Skeletal muscle tissue (tissue), 3 donors: ENCODE measurements at regions not wholly inside any gene's neighbourhood (a gene's known extent, or its start where the extent isn't known, plus 50 kb on each side); places are given as distances from the start of the nearest gene placed in this dataset.

Experiments
- H3K27ac ChIP-seq: one replicate; pipeline ENCODE4 v1.7.0; 2013; ENCODE audit warnings: mild to moderate bottlenecking, low read depth, low read length, inconsistent platforms
- H3K27me3 ChIP-seq, 3 donors: one replicate each; pipeline ENCODE4 v1.7.0; 2013; ENCODE audit warnings: low read length in 3 of 3; ENCODE audit not compliant: control insufficient read depth in 3 of 3, insufficient read depth in 3 of 3
- H3K36me3 ChIP-seq, 3 donors: one replicate each; pipeline ENCODE4 v1.7.0; 2013; ENCODE audit warnings: low read length in 3 of 3; ENCODE audit not compliant: control insufficient read depth in 3 of 3, insufficient read depth in 3 of 3
- H3K4me1 ChIP-seq, 3 donors: one replicate each; pipeline ENCODE4 v1.7.0; 2013; ENCODE audit warnings: low read length in 3 of 3, mild to moderate bottlenecking in 3 of 3; ENCODE audit not compliant: control insufficient read depth in 3 of 3, insufficient read depth in 3 of 3
- H3K4me3 ChIP-seq, 3 donors: one replicate each; pipeline ENCODE4 v1.7.0; 2013; ENCODE audit warnings: low read length in 3 of 3
- H3K9ac ChIP-seq, 3 donors: one replicate each; pipeline ENCODE4 v1.7.0; 2013; ENCODE audit warnings: low read length in 3 of 3, mild to moderate bottlenecking in 3 of 3, moderate library complexity in 2 of 3, low read depth in 1 of 3
- H3K9me3 ChIP-seq, 3 donors: one replicate each; pipeline ENCODE4 v1.7.0; 2013; ENCODE audit warnings: low read length in 3 of 3; ENCODE audit not compliant: control insufficient read depth in 3 of 3
- donor health status: Osteomylitis.

DNA sequence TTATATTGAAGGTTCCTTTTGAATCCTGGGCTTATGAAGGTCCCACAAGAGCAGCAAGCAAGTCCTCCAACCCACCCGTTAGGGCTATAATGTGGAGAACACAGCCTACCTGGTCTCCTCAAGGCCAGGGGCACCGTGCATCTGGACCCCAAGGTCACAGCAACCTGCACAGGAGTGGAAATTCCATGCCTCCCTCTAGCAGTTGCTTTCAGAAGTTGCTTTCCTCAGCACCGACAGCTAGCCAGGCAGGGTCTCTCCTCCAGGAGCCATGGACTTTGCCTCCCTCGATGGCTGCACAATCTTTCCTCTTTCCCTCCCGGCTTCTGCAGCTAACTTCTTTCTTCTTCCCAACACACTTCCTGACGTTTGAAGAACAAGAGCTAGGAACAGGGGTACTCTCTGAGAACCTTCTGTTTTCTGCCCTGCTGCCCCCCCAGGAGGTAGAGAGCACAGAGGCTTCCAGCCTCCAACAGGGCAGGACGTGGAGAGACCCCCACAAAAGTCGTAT, 149.8 kb downstream of the PTPN20 start:
- Histone ChIP-seq H3K36me3 (no peaks in the 10 kb centered on the region), H3K4me1 (peaks cover 6 to 28% (median 19%) of the 10 kb centered on the region in 3 donors), H3K27ac (no peak overlapping the region), H3K9ac (no peak overlapping the region), H3K4me3 (no peak overlapping the region), H3K27me3 (no peaks in the 10 kb centered on the region), H3K9me3 (no peaks in the 10 kb centered on the region)

DNA sequence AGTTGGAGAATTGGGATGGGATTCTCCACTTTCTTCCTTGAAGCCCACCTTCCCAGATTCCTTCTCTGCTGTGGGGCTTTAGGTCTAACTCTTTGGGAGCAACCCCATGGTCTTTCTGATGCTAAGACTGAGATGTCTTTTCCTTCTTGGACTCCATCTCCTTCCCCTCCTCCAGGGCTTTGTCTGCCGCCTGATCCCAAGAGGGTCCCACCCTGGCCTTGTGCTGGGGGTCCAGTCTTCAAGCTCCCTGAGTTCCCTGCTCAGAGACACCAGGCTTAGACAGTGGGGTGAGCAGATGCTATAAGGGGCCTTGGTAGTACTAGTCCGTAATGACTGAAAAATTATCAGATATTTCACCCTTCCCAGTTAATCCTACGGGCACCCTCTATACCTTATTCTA, 150.5 kb downstream of the PTPN20 start:
- Histone ChIP-seq H3K36me3 (no peaks in the 10 kb centered on the region), H3K27ac (no peak overlapping the region), H3K9ac (no peak overlapping the region), H3K9me3 (no peaks in the 10 kb centered on the region), H3K4me3 (no peak overlapping the region), H3K27me3 (no peaks in the 10 kb centered on the region), H3K4me1 (peaks cover 6 to 28% (median 19%) of the 10 kb centered on the region in 3 donors)

DNA sequence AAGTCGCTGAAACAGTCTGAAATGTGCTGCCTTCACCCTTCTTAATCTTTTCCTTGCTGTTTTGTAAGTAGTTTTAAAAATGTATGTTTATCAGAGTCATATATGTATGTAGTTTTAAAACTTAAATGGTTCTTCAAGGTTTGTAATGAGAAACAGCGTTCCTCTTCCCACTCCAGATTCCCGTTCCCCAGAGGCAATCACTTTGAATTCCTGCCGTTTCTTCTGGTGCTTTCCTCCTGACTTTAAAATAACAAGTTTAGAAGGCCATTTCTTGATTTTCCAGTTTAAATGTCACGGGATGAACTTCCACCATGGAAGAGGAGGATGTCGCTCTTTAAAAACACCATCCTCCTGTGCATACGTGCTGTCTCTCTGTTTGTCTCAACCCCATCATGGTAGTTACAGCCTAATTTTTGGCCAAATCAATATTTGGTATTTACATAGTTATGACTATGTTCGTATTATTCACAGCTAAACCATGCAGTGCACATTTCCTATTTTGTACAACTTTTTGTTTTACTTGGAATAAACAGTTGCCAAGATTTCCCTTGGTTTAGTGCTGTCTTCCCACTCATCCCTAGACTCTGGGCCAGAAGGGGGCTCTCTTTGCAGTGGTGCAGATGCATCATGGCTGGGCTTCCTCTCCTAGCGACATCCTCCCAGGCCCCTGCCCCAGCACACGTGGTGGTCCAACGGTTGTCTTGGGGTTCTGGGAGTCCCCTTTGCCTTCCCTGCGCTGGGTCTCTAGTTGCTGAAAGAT, 151.4 kb downstream of the PTPN20 start:
- Histone ChIP-seq H3K27me3 (no peaks in the 10 kb centered on the region), H3K4me1 (peaks cover 6 to 28% (median 19%) of the 10 kb centered on the region in 3 donors), H3K27ac (no peak overlapping the region), H3K4me3 (no peak overlapping the region), H3K36me3 (no peaks in the 10 kb centered on the region), H3K9ac (no peak overlapping the region), H3K9me3 (no peaks in the 10 kb centered on the region)

GRCh38 chr10:47063858-47064257, 152.6 kb downstream of the PTPN20 start:
- Histone ChIP-seq H3K9me3 (no peaks in the 10 kb centered on the region), H3K4me3 (no peak overlapping the region), H3K27ac (no peak overlapping the region)

DNA sequence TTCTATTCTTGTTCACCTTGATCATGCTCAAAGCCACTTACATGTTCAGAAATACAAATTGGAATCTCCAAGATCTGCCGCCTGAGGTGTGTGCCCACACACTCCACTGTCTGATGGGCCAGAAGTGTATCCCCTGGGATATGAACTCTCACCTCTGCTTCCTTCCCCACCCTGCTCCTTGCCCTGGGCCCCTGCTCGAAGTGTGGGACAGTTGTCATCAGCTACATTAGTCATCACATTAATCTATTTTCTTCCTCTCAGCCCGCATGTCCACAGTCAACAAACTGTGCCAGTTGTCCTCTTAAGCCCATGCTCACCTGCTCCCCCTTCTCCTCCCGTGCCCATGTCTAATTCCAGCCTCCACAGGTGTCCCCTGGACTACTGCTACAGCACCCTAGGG, 154.7 kb downstream of the PTPN20 start:
- no peaks in the 10 kb centered on the region for H3K27me3 ChIP-seq
- no peaks in the 10 kb centered on the region for H3K9me3 ChIP-seq
- peaks cover 0 to 7% (median 5%) of the 10 kb centered on the region in 3 donors for H3K4me1 ChIP-seq
- no peak overlapping the region for H3K4me3 ChIP-seq
- H3K9ac ChIP-seq = no peak overlapping the region
- no peak overlapping the region for H3K27ac ChIP-seq
- H3K36me3 ChIP-seq = no peaks in the 10 kb centered on the region

More at GRCh38 chr10:47063858-47064257, 152.6 kb downstream of the PTPN20 start:
- no peaks in the 10 kb centered on the region for H3K27me3 ChIP-seq
- peaks cover 5 to 21% (median 16%) of the 10 kb centered on the region in 3 donors for H3K4me1 ChIP-seq
- H3K36me3 ChIP-seq = no peaks in the 10 kb centered on the region
- no peak overlapping the region for H3K9ac ChIP-seq

DNA sequence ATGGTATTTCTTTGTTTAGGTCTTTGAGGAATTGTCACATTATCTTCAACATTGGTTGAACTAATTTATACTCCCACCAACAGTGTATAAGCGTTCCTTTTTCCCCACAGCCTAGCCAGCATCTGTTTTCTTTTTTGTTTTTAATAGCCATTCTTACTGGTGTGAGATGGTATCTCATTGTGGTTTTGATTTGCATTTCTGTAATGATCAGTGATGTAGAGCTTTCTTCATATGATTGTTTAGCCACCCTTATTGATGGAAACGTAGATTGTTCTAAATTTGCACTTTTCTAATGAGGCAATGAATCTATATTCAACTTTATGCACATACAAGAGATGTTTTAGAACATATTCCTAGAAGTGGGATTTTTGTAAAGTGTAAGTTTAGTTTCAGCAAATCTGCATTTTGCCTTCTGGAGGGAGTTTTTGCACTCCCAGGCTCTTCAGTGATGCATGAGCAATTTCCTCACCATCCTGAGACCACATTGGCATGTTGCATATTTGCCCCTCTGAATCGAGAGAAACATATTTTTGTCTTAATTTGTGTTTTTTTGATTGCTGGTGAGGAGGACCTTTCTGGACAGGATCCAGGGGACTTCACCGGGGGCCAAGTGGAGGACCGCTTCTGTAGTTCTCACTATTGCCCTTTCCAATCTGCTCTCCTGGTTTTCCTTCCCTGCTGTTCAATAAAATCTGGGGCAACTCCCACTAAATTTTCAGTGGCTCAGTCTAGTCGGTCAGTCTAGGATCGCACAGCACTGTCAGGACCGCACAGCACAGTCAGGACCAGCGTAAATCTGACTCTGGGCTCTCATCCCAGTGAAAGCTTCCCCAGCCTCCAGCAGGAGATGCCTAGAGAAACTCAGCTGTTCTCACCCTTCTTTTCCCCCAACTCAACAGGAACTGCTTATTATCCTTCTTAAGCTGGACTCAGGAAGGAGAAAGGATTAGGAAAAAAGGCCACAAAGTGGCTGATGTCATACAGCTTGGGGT, 157.0 kb downstream of the PTPN20 start:
- H3K9me3 ChIP-seq = no peaks in the 10 kb centered on the region
- no peak overlapping the region for H3K9ac ChIP-seq
- H3K4me1 ChIP-seq = peaks cover 0 to 4% (median 3%) of the 10 kb centered on the region in 3 donors
- peaks cover 0 to 2% (median 0%) of the 10 kb centered on the region in 3 donors for H3K27me3 ChIP-seq
- no peak overlapping the region for H3K27ac ChIP-seq
- no peaks in the 10 kb centered on the region for H3K36me3 ChIP-seq
- no peak overlapping the region for H3K4me3 ChIP-seq

- no peak overlapping the region for H3K27ac ChIP-seq
- H3K36me3 ChIP-seq = no peaks in the 10 kb centered on the region
- peaks cover 0 to 2% (median 0%) of the 10 kb centered on the region in 3 donors for H3K27me3 ChIP-seq
- no peak overlapping the region for H3K9ac ChIP-seq
- H3K4me3 ChIP-seq = no peak overlapping the region
- no peaks in the 10 kb centered on the region for H3K4me1 ChIP-seq
- no peaks in the 10 kb centered on the region for H3K9me3 ChIP-seq
Observed at GRCh38 chr10:47070541-47070940, 159.3 kb downstream of the PTPN20 start.

DNA sequence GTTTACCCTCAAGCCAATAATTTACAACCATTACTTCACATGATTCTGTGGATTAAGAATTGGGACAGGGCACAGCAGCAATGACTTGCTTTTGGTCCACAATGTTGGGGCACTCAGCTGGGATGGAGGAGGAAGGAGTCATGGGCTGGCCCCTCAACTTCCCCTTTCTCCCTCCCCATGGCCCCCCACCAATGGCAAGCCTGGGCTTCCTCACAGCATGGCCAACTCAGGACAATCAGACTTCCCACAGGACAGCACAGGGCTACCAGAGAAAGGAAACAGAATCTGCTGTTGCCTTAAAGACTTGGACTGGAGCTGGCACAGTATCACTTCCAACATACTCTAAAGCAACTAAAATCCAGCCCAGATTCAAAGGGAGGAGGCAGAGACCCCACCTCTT, 160.7 kb downstream of the PTPN20 start:
- Histone ChIP-seq H3K9me3 (no peaks in the 10 kb centered on the region), H3K4me1 (no peaks in the 10 kb centered on the region), H3K9ac (no peak overlapping the region), H3K4me3 (no peak overlapping the region), H3K36me3 (no peaks in the 10 kb centered on the region), H3K27ac (no peak overlapping the region), H3K27me3 (peaks cover 0 to 2% (median 0%) of the 10 kb centered on the region in 3 donors)

DNA sequence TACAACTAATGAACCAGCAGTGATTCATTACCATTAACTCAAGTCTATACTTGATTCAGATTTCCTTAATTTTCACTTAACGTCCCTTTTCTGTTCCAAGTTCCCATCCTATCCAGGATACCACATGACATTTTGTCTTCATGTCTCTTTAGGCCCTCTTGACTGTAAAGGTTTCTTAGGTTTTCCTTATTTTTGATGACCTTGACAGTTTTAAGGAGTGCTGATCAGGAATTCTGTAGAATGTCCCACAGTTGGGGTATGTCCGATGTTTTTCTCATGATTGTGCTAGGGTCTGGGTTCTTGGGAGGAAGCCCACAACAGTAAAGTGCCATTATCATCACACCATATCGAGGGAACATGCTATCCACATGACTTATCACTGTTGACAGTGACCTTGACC, 162.7 kb downstream of the PTPN20 start:
- no peak overlapping the region for H3K27ac ChIP-seq
- H3K36me3 ChIP-seq = no peaks in the 10 kb centered on the region
- no peaks in the 10 kb centered on the region for H3K9me3 ChIP-seq
- no peak overlapping the region for H3K4me3 ChIP-seq
- H3K27me3 ChIP-seq = peaks cover 0 to 2% (median 0%) of the 10 kb centered on the region in 3 donors
- no peaks in the 10 kb centered on the region for H3K4me1 ChIP-seq
- H3K9ac ChIP-seq = no peak overlapping the region
